GM23338 (cell line): ENCODE measurements at regions not wholly inside any gene's neighbourhood (a gene's known extent, or its start where the extent isn't known, plus 50 kb on each side); places are given as distances from the start of the nearest gene placed in this dataset.

Experiments
- ATAC-seq: fragments of 200-7000 bp; cut with Tn5 transposase; 3 replicates; pipeline ENCODE4 v1.9.1; 2020
- DNase-seq: peaks from one replicate; pipeline ENCODE4 v3.0.0-alpha.2; 2015; ENCODE audit warnings: low spot score
- H2AFZ ChIP-seq: fragments of 200-600 bp; sonication (generic); 2 replicates; pipeline ENCODE4 v1.8.0; 2016; ENCODE audit warnings: antibody characterized with exemption, mild to moderate bottlenecking, moderate library complexity
- H3F3A ChIP-seq: fragments of 200-600 bp; sonication (generic); replicated peaks from 2 replicates; pipeline ENCODE4 v1.8.0; 2017; ENCODE audit warnings: antibody characterized with exemption, mixed run types, low read depth
- H3K27ac ChIP-seq: fragments of 200-600 bp; sonication (generic); 2 replicates; pipeline ENCODE4 v1.6.1; 2016; ENCODE audit warnings: low read depth
- H3K27me3 ChIP-seq: fragments of 200-600 bp; sonication (generic); 2 replicates; pipeline ENCODE4 v1.8.0; 2016; ENCODE audit warnings: mild to moderate bottlenecking, mixed run types, moderate library complexity; ENCODE audit not compliant: insufficient read depth
- H3K36me3 ChIP-seq: fragments of 200-600 bp; sonication (generic); 2 replicates; pipeline ENCODE4 v1.8.0; 2016; ENCODE audit warnings: mild to moderate bottlenecking; ENCODE audit not compliant: insufficient read depth
- H3K4me1 ChIP-seq: fragments of 200-600 bp; sonication (generic); 2 replicates; pipeline ENCODE4 v1.8.0; 2016; ENCODE audit warnings: mild to moderate bottlenecking, moderate library complexity; ENCODE audit not compliant: insufficient read depth
- H3K4me2 ChIP-seq: fragments of 200-600 bp; sonication (generic); 2 replicates; pipeline ENCODE4 v1.7.1; 2017; ENCODE audit warnings: mixed run types
- H3K4me3 ChIP-seq: fragments of 200-600 bp; sonication (generic); 2 replicates; pipeline ENCODE4 v1.6.1; 2016; ENCODE audit warnings: mixed run types
- H3K79me2 ChIP-seq: fragments of 200-600 bp; sonication (generic); replicated peaks from 2 replicates; pipeline ENCODE4 v1.8.0; 2017; ENCODE audit warnings: mild to moderate bottlenecking; ENCODE audit not compliant: insufficient read depth
- H3K9me2 ChIP-seq: fragments of 200-600 bp; sonication (generic); 2 replicates; pipeline ENCODE4 v1.8.0; 2017; ENCODE audit not compliant: insufficient read depth
- H4K20me1 ChIP-seq: fragments of 200-600 bp; sonication (generic); replicated peaks from 2 replicates; pipeline ENCODE4 v1.8.0; 2017; ENCODE audit warnings: mild to moderate bottlenecking; ENCODE audit not compliant: insufficient read depth
- H3K27ac Mint-ChIP-seq: 2 replicates; pipeline ENCODE4 v1.8.0; 2020; ENCODE audit warnings: inconsistent platforms, mild to moderate bottlenecking, moderate library complexity, mixed read lengths
- H3K27me3 Mint-ChIP-seq: 3 replicates; pipeline ENCODE4 v1.8.0; 2022; ENCODE audit warnings: low read depth, mild to moderate bottlenecking, moderate library complexity, mixed read lengths, inconsistent platforms; ENCODE audit not compliant: insufficient read depth, poor library complexity
- H3K36me3 Mint-ChIP-seq: 3 replicates; pipeline ENCODE4 v1.8.0; 2021; ENCODE audit warnings: low read depth, mild to moderate bottlenecking, inconsistent platforms, moderate library complexity, mixed read lengths
- H3K4me1 Mint-ChIP-seq: 3 replicates; pipeline ENCODE4 v1.8.0; 2020; ENCODE audit warnings: mild to moderate bottlenecking, inconsistent platforms, mixed read lengths
- H3K4me3 Mint-ChIP-seq: 3 replicates; pipeline ENCODE4 v1.8.0; 2021; ENCODE audit warnings: moderate library complexity, mild to moderate bottlenecking, inconsistent platforms, mixed read lengths
- H3K9me3 Mint-ChIP-seq: 3 replicates; pipeline ENCODE4 v1.8.0; 2020; ENCODE audit warnings: moderate library complexity, mild to moderate bottlenecking, inconsistent platforms, mixed read lengths
- CREB1 ChIP-seq: fragments of 250-450 bp; sonication (Bioruptor Pico); IDR thresholded peaks from 2 replicates; pipeline ENCODE4 v1.5.0; 2020; ENCODE audit warnings: low read depth, mild to moderate bottlenecking, moderate library complexity
- ETS1 ChIP-seq: IDR thresholded peaks from 2 replicates; pipeline ENCODE4 v1.6.1; 2016; ENCODE audit warnings: antibody characterized with exemption
- EZH2 ChIP-seq: fragments of 200-600 bp; sonication (generic); IDR thresholded peaks from one replicate; pipeline ENCODE4 v1.8.0; 2017; ENCODE audit warnings: antibody characterized with exemption, mild to moderate bottlenecking, low read depth; ENCODE audit not compliant: unreplicated experiment
- EZH2phosphoT487 ChIP-seq: fragments of 200-600 bp; sonication (generic); IDR thresholded peaks from one replicate; pipeline ENCODE4 v1.8.1; 2018; ENCODE audit warnings: antibody characterized with exemption; ENCODE audit not compliant: unreplicated experiment
- JUNB ChIP-seq: IDR thresholded peaks from one replicate; pipeline ENCODE4 v1.6.1; 2016; ENCODE audit warnings: antibody characterized with exemption; ENCODE audit not compliant: unreplicated experiment
- NANOG ChIP-seq: IDR thresholded peaks from 2 replicates; pipeline ENCODE4 v1.6.1; 2016; ENCODE audit warnings: antibody characterized with exemption, borderline replicate concordance
- POLR2AphosphoS5 ChIP-seq: IDR thresholded peaks from 2 replicates; pipeline ENCODE4 v1.6.1; 2016; ENCODE audit warnings: antibody characterized with exemption, low read depth
- STAT1 ChIP-seq: IDR thresholded peaks from one replicate; pipeline ENCODE4 v1.6.1; 2016; ENCODE audit warnings: antibody characterized with exemption; ENCODE audit not compliant: unreplicated experiment
- ZNF114 ChIP-seq: fragments of 250-450 bp; sonication (Bioruptor Pico); IDR thresholded peaks from 2 replicates; pipeline ENCODE4 v1.5.0; 2020; ENCODE audit warnings: mild to moderate bottlenecking, moderate library complexity
- ZNF331 ChIP-seq: fragments of 250-450 bp; sonication (Bioruptor Pico); IDR thresholded peaks from 2 replicates; pipeline ENCODE4 v1.5.0; 2020; ENCODE audit warnings: low read depth, mild to moderate bottlenecking, moderate library complexity
- ZNF462 ChIP-seq: fragments of 250-450 bp; sonication (Bioruptor Pico); IDR thresholded peaks from 2 replicates; pipeline ENCODE4 v1.5.0; 2020; ENCODE audit warnings: mild to moderate bottlenecking, moderate library complexity
- TF ChIP-seq, protein P1 (sequence below), 2 experiments: fragments of 200-600 bp in 1 of 2; sonication (generic) in 1 of 2; conservative IDR thresholded peaks; 2 replicates each; pipeline versions ENCODE4 v1.5.1 to v1.6.1; 2016 to 2017; ENCODE audit warnings: antibody characterized with exemption in 2 of 2, low read depth in 2 of 2, mild to moderate bottlenecking in 2 of 2, moderate library complexity in 1 of 2
- TF ChIP-seq, protein P2 (sequence below): IDR thresholded peaks from one replicate; pipeline ENCODE4 v1.6.1; 2018; ENCODE audit warnings: antibody characterized with exemption; ENCODE audit not compliant: unreplicated experiment

DNA sequence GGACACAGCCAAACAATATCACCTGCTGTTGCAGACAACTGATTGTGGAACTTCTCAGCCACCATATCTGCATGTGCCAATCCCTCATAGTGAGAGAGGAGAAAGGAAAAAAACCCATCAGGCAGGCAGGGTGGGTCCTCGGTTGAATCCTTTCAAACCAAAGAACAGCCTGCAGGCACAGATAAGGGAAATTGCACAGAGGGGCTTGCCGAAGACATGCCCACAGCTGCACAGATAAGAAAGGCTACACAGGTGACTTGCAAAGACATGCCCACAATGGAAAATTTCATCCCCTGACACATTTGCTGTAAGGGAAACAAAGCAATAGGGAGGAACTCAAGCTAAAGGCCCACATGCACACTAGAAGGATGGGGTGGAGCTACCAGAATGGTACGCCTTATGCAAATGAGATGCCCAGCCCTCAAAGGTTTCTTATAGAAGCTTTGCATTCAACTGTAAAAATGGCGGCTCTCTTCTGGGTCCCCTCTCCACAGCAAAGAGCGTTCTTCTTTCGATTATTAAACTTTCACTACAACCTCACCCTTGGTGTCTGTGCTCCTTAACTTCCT is 170.0 kb upstream of the TMPO start:
- Histone ChIP-seq H2AFZ (peak overlapping the region; percentile 53; the same call in 1 of the 2 replicates), H3K79me2 (no peaks in the 10 kb centered on the region), H3K4me1 (peaks cover 20% of the 10 kb centered on the region), H4K20me1 (no peaks in the 10 kb centered on the region), H3K27ac (no peak overlapping the region), H3K4me3 (no peak overlapping the region), H3K27me3 (no peaks in the 10 kb centered on the region), H3K4me2 (no peak overlapping the region), H3K36me3 (no peaks in the 10 kb centered on the region), H3K9me2 (peaks cover 12% of the 10 kb centered on the region), H3F3A (no peaks in the 10 kb centered on the region)
- Mint-ChIP-seq H3K27me3 (no peaks in the 10 kb centered on the region), H3K4me1 (peaks cover 21% of the 10 kb centered on the region), H3K27ac (no peak overlapping the region), H3K36me3 (peaks cover 4% of the 10 kb centered on the region; the same call in 1 of the 3 replicates), H3K4me3 (no peak overlapping the region), H3K9me3 (peaks cover 3% of the 10 kb centered on the region; the same call in 2 of the 3 replicates)
- ATAC-seq = no peak
- no peak for DNase-seq
- TF ChIP-seq ZNF331 (no peak), ETS1 (no peak), ZNF462 (CRISPR knock-in tag) (no peak), POLR2AphosphoS5 (no peak), CREB1 (no peak), EZH2 (no peak), STAT1 (no peak), ZNF114 (CRISPR knock-in tag) (no peak), EZH2phosphoT487 (no peak), NANOG (no peak), JUNB (no peak)
- TF ChIP-seq, protein P1, sequence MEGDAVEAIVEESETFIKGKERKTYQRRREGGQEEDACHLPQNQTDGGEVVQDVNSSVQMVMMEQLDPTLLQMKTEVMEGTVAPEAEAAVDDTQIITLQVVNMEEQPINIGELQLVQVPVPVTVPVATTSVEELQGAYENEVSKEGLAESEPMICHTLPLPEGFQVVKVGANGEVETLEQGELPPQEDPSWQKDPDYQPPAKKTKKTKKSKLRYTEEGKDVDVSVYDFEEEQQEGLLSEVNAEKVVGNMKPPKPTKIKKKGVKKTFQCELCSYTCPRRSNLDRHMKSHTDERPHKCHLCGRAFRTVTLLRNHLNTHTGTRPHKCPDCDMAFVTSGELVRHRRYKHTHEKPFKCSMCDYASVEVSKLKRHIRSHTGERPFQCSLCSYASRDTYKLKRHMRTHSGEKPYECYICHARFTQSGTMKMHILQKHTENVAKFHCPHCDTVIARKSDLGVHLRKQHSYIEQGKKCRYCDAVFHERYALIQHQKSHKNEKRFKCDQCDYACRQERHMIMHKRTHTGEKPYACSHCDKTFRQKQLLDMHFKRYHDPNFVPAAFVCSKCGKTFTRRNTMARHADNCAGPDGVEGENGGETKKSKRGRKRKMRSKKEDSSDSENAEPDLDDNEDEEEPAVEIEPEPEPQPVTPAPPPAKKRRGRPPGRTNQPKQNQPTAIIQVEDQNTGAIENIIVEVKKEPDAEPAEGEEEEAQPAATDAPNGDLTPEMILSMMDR (conservative IDR thresholded peaks at IDR 0.05; ENCODE audit: low read depth in 2 of 2) = no peak
- TF ChIP-seq, protein P2, sequence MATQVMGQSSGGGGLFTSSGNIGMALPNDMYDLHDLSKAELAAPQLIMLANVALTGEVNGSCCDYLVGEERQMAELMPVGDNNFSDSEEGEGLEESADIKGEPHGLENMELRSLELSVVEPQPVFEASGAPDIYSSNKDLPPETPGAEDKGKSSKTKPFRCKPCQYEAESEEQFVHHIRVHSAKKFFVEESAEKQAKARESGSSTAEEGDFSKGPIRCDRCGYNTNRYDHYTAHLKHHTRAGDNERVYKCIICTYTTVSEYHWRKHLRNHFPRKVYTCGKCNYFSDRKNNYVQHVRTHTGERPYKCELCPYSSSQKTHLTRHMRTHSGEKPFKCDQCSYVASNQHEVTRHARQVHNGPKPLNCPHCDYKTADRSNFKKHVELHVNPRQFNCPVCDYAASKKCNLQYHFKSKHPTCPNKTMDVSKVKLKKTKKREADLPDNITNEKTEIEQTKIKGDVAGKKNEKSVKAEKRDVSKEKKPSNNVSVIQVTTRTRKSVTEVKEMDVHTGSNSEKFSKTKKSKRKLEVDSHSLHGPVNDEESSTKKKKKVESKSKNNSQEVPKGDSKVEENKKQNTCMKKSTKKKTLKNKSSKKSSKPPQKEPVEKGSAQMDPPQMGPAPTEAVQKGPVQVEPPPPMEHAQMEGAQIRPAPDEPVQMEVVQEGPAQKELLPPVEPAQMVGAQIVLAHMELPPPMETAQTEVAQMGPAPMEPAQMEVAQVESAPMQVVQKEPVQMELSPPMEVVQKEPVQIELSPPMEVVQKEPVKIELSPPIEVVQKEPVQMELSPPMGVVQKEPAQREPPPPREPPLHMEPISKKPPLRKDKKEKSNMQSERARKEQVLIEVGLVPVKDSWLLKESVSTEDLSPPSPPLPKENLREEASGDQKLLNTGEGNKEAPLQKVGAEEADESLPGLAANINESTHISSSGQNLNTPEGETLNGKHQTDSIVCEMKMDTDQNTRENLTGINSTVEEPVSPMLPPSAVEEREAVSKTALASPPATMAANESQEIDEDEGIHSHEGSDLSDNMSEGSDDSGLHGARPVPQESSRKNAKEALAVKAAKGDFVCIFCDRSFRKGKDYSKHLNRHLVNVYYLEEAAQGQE = no peak
